Stimulated activated memory B cell treated with anti-CD40 and anti-IgM and Interleukin-4, amounts not matched to agents 10 μg/mL and 1 μg/mL and 100 μg/mL, for 72 hours (primary cell): ENCODE measurements at regions not wholly inside any gene's neighbourhood (a gene's known extent, or its start where the extent isn't known, plus 50 kb on each side); places are given as distances from the start of the nearest gene placed in this dataset.
"Not testable (repeated sequence)": the region's sequence is repeated elsewhere in the genome, so short reads cannot be mapped to it uniquely, and the experiment has no call there.

ENCODE experiments used
- ATAC-seq: fragments of 150-1000 bp; cut with Tn5 transposase; 2 replicates; pipeline ENCODE4 v1.10.0; 2021
- H3K27ac Mint-ChIP-seq: one replicate; pipeline ENCODE4 v1.8.0; 2022; ENCODE audit warnings: mild to moderate bottlenecking, mixed read lengths
- H3K27me3 Mint-ChIP-seq: one replicate; pipeline ENCODE4 v1.8.0; 2022; ENCODE audit warnings: mixed read lengths
- H3K36me3 Mint-ChIP-seq: one replicate; pipeline ENCODE4 v1.8.0; 2022; ENCODE audit warnings: mixed read lengths
- H3K4me1 Mint-ChIP-seq: one replicate; pipeline ENCODE4 v1.8.0; 2022; ENCODE audit warnings: mixed read lengths
- H3K4me3 Mint-ChIP-seq: one replicate; pipeline ENCODE4 v1.8.0; 2022; ENCODE audit warnings: mild to moderate bottlenecking, moderate library complexity, mixed read lengths
- H3K9me3 Mint-ChIP-seq: one replicate; pipeline ENCODE4 v1.8.0; 2022; ENCODE audit warnings: mixed read lengths

GRCh38 chrX:106415276-106415895, 196.4 kb upstream of the RADX start:
- no peak for ATAC-seq
- Mint-ChIP-seq H3K27me3 (no peaks in the 10 kb centered on the region), H3K9me3 (no peaks in the 10 kb centered on the region), H3K36me3 (no peaks in the 10 kb centered on the region), H3K4me1 (no peaks in the 10 kb centered on the region), H3K4me3 (no peak overlapping the region), H3K27ac (no peak overlapping the region)

GRCh38 chrX:106436691-106437090, 175.1 kb upstream of the RADX start:
- Mint-ChIP-seq H3K27ac (no peak overlapping the region), H3K27me3 (peaks cover 6% of the 10 kb centered on the region), H3K4me3 (no peak overlapping the region), H3K36me3 (no peaks in the 10 kb centered on the region), H3K4me1 (no peaks in the 10 kb centered on the region), H3K9me3 (no peaks in the 10 kb centered on the region)
- no peak for ATAC-seq

- ATAC-seq: no peak
- H3K27me3 Mint-ChIP-seq: peaks cover 6% of the 10 kb centered on the region
- H3K4me3 Mint-ChIP-seq: no peak overlapping the region
Observed at GRCh38 chrX:106437407-106437806, 174.4 kb upstream of the RADX start.

GRCh38 chrX:106450405-106450804, 161.4 kb upstream of the RADX start:
- no peaks in the 10 kb centered on the region for H3K9me3 Mint-ChIP-seq
- no peak overlapping the region for H3K27ac Mint-ChIP-seq
- ATAC-seq: no peak
- H3K36me3 Mint-ChIP-seq: no peaks in the 10 kb centered on the region
- H3K27me3 Mint-ChIP-seq: no peaks in the 10 kb centered on the region
- H3K4me3 Mint-ChIP-seq: no peak overlapping the region
- no peaks in the 10 kb centered on the region for H3K4me1 Mint-ChIP-seq

More at GRCh38 chrX:106437407-106437806, 174.4 kb upstream of the RADX start:
- Mint-ChIP-seq H3K27ac (no peak overlapping the region), H3K36me3 (no peaks in the 10 kb centered on the region), H3K4me1 (no peaks in the 10 kb centered on the region), H3K9me3 (no peaks in the 10 kb centered on the region)

- no peaks in the 10 kb centered on the region for H3K27me3 Mint-ChIP-seq
- H3K36me3 Mint-ChIP-seq: no peaks in the 10 kb centered on the region
- no peak overlapping the region for H3K27ac Mint-ChIP-seq
- ATAC-seq: no peak
- no peak overlapping the region for H3K4me3 Mint-ChIP-seq
- H3K4me1 Mint-ChIP-seq: no peaks in the 10 kb centered on the region
- H3K9me3 Mint-ChIP-seq: no peaks in the 10 kb centered on the region
Observed at GRCh38 chrX:106451933-106452332, 159.8 kb upstream of the RADX start.

GRCh38 chrX:106454991-106455390, 156.8 kb upstream of the RADX start:
- Mint-ChIP-seq H3K9me3 (no peaks in the 10 kb centered on the region), H3K4me3 (no peak overlapping the region), H3K27me3 (no peaks in the 10 kb centered on the region)

GRCh38 chrX:106457802-106458201, 154.0 kb upstream of the RADX start:
- no peak overlapping the region for H3K27ac Mint-ChIP-seq
- no peak overlapping the region for H3K4me3 Mint-ChIP-seq
- H3K4me1 Mint-ChIP-seq: no peaks in the 10 kb centered on the region
- ATAC-seq: no peak
- no peaks in the 10 kb centered on the region for H3K36me3 Mint-ChIP-seq
- no peaks in the 10 kb centered on the region for H3K9me3 Mint-ChIP-seq
- H3K27me3 Mint-ChIP-seq: no peaks in the 10 kb centered on the region

More at GRCh38 chrX:106454991-106455390, 156.8 kb upstream of the RADX start:
- no peaks in the 10 kb centered on the region for H3K36me3 Mint-ChIP-seq
- no peaks in the 10 kb centered on the region for H3K4me1 Mint-ChIP-seq
- no peak overlapping the region for H3K27ac Mint-ChIP-seq
- no peak for ATAC-seq

GRCh38 chrX:106467422-106467821, 144.4 kb upstream of the RADX start:
- Mint-ChIP-seq H3K4me1 (no peaks in the 10 kb centered on the region), H3K4me3 (no peak overlapping the region), H3K36me3 (no peaks in the 10 kb centered on the region), H3K27ac (no peak overlapping the region), H3K27me3 (peaks cover 21% of the 10 kb centered on the region), H3K9me3 (no peaks in the 10 kb centered on the region)
- ATAC-seq: no peak

- peaks cover 21% of the 10 kb centered on the region for H3K27me3 Mint-ChIP-seq
- no peaks in the 10 kb centered on the region for H3K9me3 Mint-ChIP-seq
- no peaks in the 10 kb centered on the region for H3K4me1 Mint-ChIP-seq
Observed at GRCh38 chrX:106467943-106468342, 143.8 kb upstream of the RADX start.

GRCh38 chrX:106468433-106468832, 143.3 kb upstream of the RADX start:
- Mint-ChIP-seq H3K27ac (no peak overlapping the region), H3K9me3 (no peaks in the 10 kb centered on the region), H3K36me3 (no peaks in the 10 kb centered on the region), H3K4me1 (no peaks in the 10 kb centered on the region), H3K4me3 (no peak overlapping the region), H3K27me3 (peaks cover 21% of the 10 kb centered on the region)
- no peak for ATAC-seq

More at GRCh38 chrX:106467943-106468342, 143.8 kb upstream of the RADX start:
- no peak overlapping the region for H3K4me3 Mint-ChIP-seq
- no peak for ATAC-seq
- H3K27ac Mint-ChIP-seq: no peak overlapping the region
- H3K36me3 Mint-ChIP-seq: no peaks in the 10 kb centered on the region

- no peak for ATAC-seq
- Mint-ChIP-seq H3K4me1 (peaks cover 13% of the 10 kb centered on the region), H3K36me3 (no peaks in the 10 kb centered on the region), H3K4me3 (no peak overlapping the region), H3K27me3 (no peaks in the 10 kb centered on the region), H3K27ac (no peak overlapping the region), H3K9me3 (no peaks in the 10 kb centered on the region)
Observed at GRCh38 chrX:106479920-106480319, 131.9 kb upstream of the RADX start.

- Mint-ChIP-seq H3K27me3 (no peaks in the 10 kb centered on the region), H3K27ac (no peak overlapping the region), H3K36me3 (no peaks in the 10 kb centered on the region), H3K4me1 (peaks cover 14% of the 10 kb centered on the region), H3K9me3 (no peaks in the 10 kb centered on the region), H3K4me3 (no peak overlapping the region)
- ATAC-seq: peak; percentile 48
Observed at GRCh38 chrX:106481341-106481740, 130.4 kb upstream of the RADX start.

- Mint-ChIP-seq H3K4me3 (peak overlapping the region; percentile 48), H3K36me3 (no peaks in the 10 kb centered on the region), H3K4me1 (peaks cover 14% of the 10 kb centered on the region)
Observed at GRCh38 chrX:106484233-106484632, 127.5 kb upstream of the RADX start.

GRCh38 chrX:106493210-106493816, 118.5 kb upstream of the RADX start:
- not testable (repeated sequence) for H3K27ac Mint-ChIP-seq, H3K27me3 Mint-ChIP-seq, H3K9me3 Mint-ChIP-seq, H3K36me3 Mint-ChIP-seq, H3K4me1 Mint-ChIP-seq, ATAC-seq, H3K4me3 Mint-ChIP-seq

More at GRCh38 chrX:106484233-106484632, 127.5 kb upstream of the RADX start:
- peak overlapping the region; percentile 79 for H3K27ac Mint-ChIP-seq
- ATAC-seq: peak; percentile 92
- no peaks in the 10 kb centered on the region for H3K27me3 Mint-ChIP-seq
- no peaks in the 10 kb centered on the region for H3K9me3 Mint-ChIP-seq

GRCh38 chrX:106499473-106499872, 112.3 kb upstream of the RADX start:
- no peaks in the 10 kb centered on the region for H3K27me3 Mint-ChIP-seq
- H3K4me3 Mint-ChIP-seq: no peak overlapping the region
- ATAC-seq: no peak
- no peaks in the 10 kb centered on the region for H3K9me3 Mint-ChIP-seq
- H3K36me3 Mint-ChIP-seq: no peaks in the 10 kb centered on the region
- peaks cover 5% of the 10 kb centered on the region for H3K4me1 Mint-ChIP-seq
- H3K27ac Mint-ChIP-seq: no peak overlapping the region

- H3K9me3 Mint-ChIP-seq: no peaks in the 10 kb centered on the region
- H3K4me3 Mint-ChIP-seq: no peak overlapping the region
- H3K27me3 Mint-ChIP-seq: no peaks in the 10 kb centered on the region
- no peaks in the 10 kb centered on the region for H3K36me3 Mint-ChIP-seq
- no peaks in the 10 kb centered on the region for H3K4me1 Mint-ChIP-seq
- H3K27ac Mint-ChIP-seq: no peak overlapping the region
- no peak for ATAC-seq
Observed at GRCh38 chrX:106510713-106511403, 100.9 kb upstream of the RADX start.
